CD8-positive, alpha-beta memory T cell (primary cell): ENCODE measurements at regions not wholly inside any gene's neighbourhood (a gene's known extent, or its start where the extent isn't known, plus 50 kb on each side); places are given as distances from the start of the nearest gene placed in this dataset.

Source experiments
- CTCF ChIA-PET: fragments of 350-600 bp; sonication (Branson Sonifier 250); formaldehyde crosslinking; loops from one replicate; lab custom pipeline; 2021; ENCODE audit warnings: antibody characterized with exemption; lab: Charles Lee
- POLR2A ChIA-PET: fragments of 350-600 bp; sonication (Branson Sonifier 250); formaldehyde crosslinking; loops from one replicate; lab custom pipeline; 2021; ENCODE audit warnings: antibody characterized with exemption; lab: Charles Lee
- DNase-seq, 5 donors: peaks; one replicate each; pipeline versions ENCODE4 v3.0.0 to v3.0.0-alpha.2; 2020 to 2022; ENCODE audit warnings: mixed read lengths in 1 of 5
- H3K27ac ChIP-seq: one replicate; pipeline ENCODE4 v1.7.0; 2013; ENCODE audit warnings: low read depth, mild to moderate bottlenecking, low read length, moderate library complexity
- H3K27me3 ChIP-seq: 2 replicates; pipeline ENCODE4 v1.7.0; 2013; ENCODE audit warnings: low read length, mild to moderate bottlenecking; ENCODE audit not compliant: insufficient read depth, poor library complexity, severe bottlenecking
- H3K36me3 ChIP-seq: 2 replicates; pipeline ENCODE4 v1.7.0; 2013; ENCODE audit warnings: mild to moderate bottlenecking, low read length, moderate library complexity; ENCODE audit not compliant: insufficient read depth
- H3K4me1 ChIP-seq: 2 replicates; pipeline ENCODE4 v1.7.0; 2013; ENCODE audit warnings: mild to moderate bottlenecking, low read length, moderate library complexity; ENCODE audit not compliant: insufficient read depth
- H3K4me3 ChIP-seq: 2 replicates; pipeline ENCODE4 v1.7.0; 2013; ENCODE audit warnings: mild to moderate bottlenecking, low read length
- H3K9me3 ChIP-seq: 2 replicates; pipeline ENCODE4 v1.7.0; 2013; ENCODE audit warnings: mild to moderate bottlenecking, low read length
- H3K27ac Mint-ChIP-seq, 8 donors: one replicate each; pipeline ENCODE4 v1.8.0; 2020 to 2021; ENCODE audit warnings: mixed read lengths in 8 of 8, mild to moderate bottlenecking in 6 of 8, inconsistent platforms in 3 of 8, moderate library complexity in 3 of 8
- H3K27me3 Mint-ChIP-seq, 2 donors: one replicate each; pipeline ENCODE4 v1.8.0; 2020 to 2021; ENCODE audit warnings: mixed read lengths in 2 of 2, mild to moderate bottlenecking in 1 of 2, moderate library complexity in 1 of 2
- H3K36me3 Mint-ChIP-seq, 3 donors: one replicate each; pipeline ENCODE4 v1.8.0; 2020 to 2021; ENCODE audit warnings: mixed read lengths in 3 of 3, inconsistent platforms in 1 of 3, mild to moderate bottlenecking in 1 of 3
- H3K4me1 Mint-ChIP-seq, 3 donors: one replicate each; pipeline ENCODE4 v1.8.0; 2020 to 2021; ENCODE audit warnings: mixed read lengths in 3 of 3, inconsistent platforms in 1 of 3, mild to moderate bottlenecking in 1 of 3
- H3K4me3 Mint-ChIP-seq, 7 donors: one replicate each; pipeline ENCODE4 v1.8.0; 2020 to 2021; ENCODE audit warnings: mixed read lengths in 7 of 7, mild to moderate bottlenecking in 6 of 7, moderate library complexity in 4 of 7, inconsistent platforms in 2 of 7
- H3K9me3 Mint-ChIP-seq, 5 donors: one replicate each; pipeline ENCODE4 v1.8.0; 2020 to 2022; ENCODE audit warnings: mixed read lengths in 5 of 5, mild to moderate bottlenecking in 3 of 5, moderate library complexity in 2 of 5, inconsistent platforms in 1 of 5

GRCh38 chrX:10042055-10042454, 74.9 kb downstream of the CLDN34 start:
- ChIA-PET CTCF (interaction anchor here (1.2 kb wide), 1 partner anchor 78 kb away, joined by 3 read pairs; no protein-coding TSS in a partner anchor), POLR2A (no interaction called here)
- H3K4me3 ChIP-seq = no peak overlapping the region
- H3K4me1 ChIP-seq = no peaks in the 10 kb centered on the region
- H3K27me3 Mint-ChIP-seq = peaks cover 0 to 3% of the 10 kb centered on the region in 2 donors
- no peaks in the 10 kb centered on the region for H3K4me1 Mint-ChIP-seq
- H3K27ac Mint-ChIP-seq = peak overlapping the region in 1 of 8 donors; percentile 88
- no peaks in the 10 kb centered on the region for H3K27me3 ChIP-seq
- H3K36me3 ChIP-seq = no peaks in the 10 kb centered on the region
- H3K9me3 ChIP-seq = no peaks in the 10 kb centered on the region
- DNase-seq = no peak
- H3K36me3 Mint-ChIP-seq = no peaks in the 10 kb centered on the region
- no peak overlapping the region for H3K4me3 Mint-ChIP-seq
- no peaks in the 10 kb centered on the region for H3K9me3 Mint-ChIP-seq
- no peak overlapping the region for H3K27ac ChIP-seq

- no peak for DNase-seq
- Mint-ChIP-seq H3K4me1 (no peaks in the 10 kb centered on the region), H3K27ac (peak overlapping the region in 1 of 8 donors; percentile 2), H3K36me3 (no peaks in the 10 kb centered on the region), H3K4me3 (no peak overlapping the region), H3K9me3 (no peaks in the 10 kb centered on the region), H3K27me3 (peaks cover 0 to 3% of the 10 kb centered on the region in 2 donors)
- no peaks in the 10 kb centered on the region for H3K4me1 ChIP-seq
- H3K27ac ChIP-seq = no peak overlapping the region
- H3K4me3 ChIP-seq = no peak overlapping the region
- CTCF ChIA-PET = no interaction called here
- H3K9me3 ChIP-seq = no peaks in the 10 kb centered on the region
- POLR2A ChIA-PET = no interaction called here
- no peaks in the 10 kb centered on the region for H3K36me3 ChIP-seq
- H3K27me3 ChIP-seq = no peaks in the 10 kb centered on the region
These were observed 76.2 kb downstream of the CLDN34 start for GRCh38 chrX:10043386-10043785.

- H3K9me3 ChIP-seq = no peaks in the 10 kb centered on the region
- H3K9me3 Mint-ChIP-seq = no peaks in the 10 kb centered on the region
- no peak overlapping the region for H3K27ac Mint-ChIP-seq
- CTCF ChIA-PET = no interaction called here
- H3K27ac ChIP-seq = no peak overlapping the region
- H3K36me3 Mint-ChIP-seq = no peaks in the 10 kb centered on the region
- POLR2A ChIA-PET = no interaction called here
- no peak overlapping the region for H3K4me3 Mint-ChIP-seq
- H3K4me3 ChIP-seq = no peak overlapping the region
- H3K27me3 Mint-ChIP-seq = peaks cover 0 to 3% of the 10 kb centered on the region in 2 donors
- H3K36me3 ChIP-seq = no peaks in the 10 kb centered on the region
- no peaks in the 10 kb centered on the region for H3K27me3 ChIP-seq
- no peaks in the 10 kb centered on the region for H3K4me1 ChIP-seq
- no peaks in the 10 kb centered on the region for H3K4me1 Mint-ChIP-seq
- DNase-seq = no peak
These were observed 76.9 kb downstream of the CLDN34 start for GRCh38 chrX:10044021-10044420.

- H3K36me3 Mint-ChIP-seq = no peaks in the 10 kb centered on the region
These were observed 78.3 kb downstream of the CLDN34 start for GRCh38 chrX:10045327-10046000.

GRCh38 chrX:10047133-10047532, 80.0 kb downstream of the CLDN34 start:
- H3K4me1 ChIP-seq = no peaks in the 10 kb centered on the region
- no peaks in the 10 kb centered on the region for H3K9me3 Mint-ChIP-seq
- no peak for DNase-seq
- no peak overlapping the region for H3K4me3 Mint-ChIP-seq
- peaks cover 0 to 16% (median 0%) of the 10 kb centered on the region in 3 donors for H3K4me1 Mint-ChIP-seq
- H3K27ac ChIP-seq = no peak overlapping the region
- no peak overlapping the region for H3K4me3 ChIP-seq
- no peaks in the 10 kb centered on the region for H3K36me3 ChIP-seq
- H3K36me3 Mint-ChIP-seq = no peaks in the 10 kb centered on the region
- H3K27ac Mint-ChIP-seq = no peak overlapping the region
- no peaks in the 10 kb centered on the region for H3K9me3 ChIP-seq
- peaks cover 0 to 3% of the 10 kb centered on the region in 2 donors for H3K27me3 Mint-ChIP-seq
- ChIA-PET CTCF (no interaction called here), POLR2A (no interaction called here)
- no peaks in the 10 kb centered on the region for H3K27me3 ChIP-seq

More at GRCh38 chrX:10045327-10046000, 78.3 kb downstream of the CLDN34 start:
- no peaks in the 10 kb centered on the region for H3K4me1 ChIP-seq
- no peak overlapping the region for H3K4me3 ChIP-seq
- H3K4me3 Mint-ChIP-seq = no peak overlapping the region
- peaks cover 0 to 4% (median 0%) of the 10 kb centered on the region in 3 donors for H3K4me1 Mint-ChIP-seq
- H3K27me3 Mint-ChIP-seq = peaks cover 0 to 3% of the 10 kb centered on the region in 2 donors
- H3K27ac ChIP-seq = no peak overlapping the region
- ChIA-PET POLR2A (no interaction called here), CTCF (no interaction called here)
- no peaks in the 10 kb centered on the region for H3K9me3 Mint-ChIP-seq
- H3K36me3 ChIP-seq = no peaks in the 10 kb centered on the region
- H3K27ac Mint-ChIP-seq = no peak overlapping the region
- H3K27me3 ChIP-seq = no peaks in the 10 kb centered on the region
- DNase-seq = no peak
- no peaks in the 10 kb centered on the region for H3K9me3 ChIP-seq

- CTCF ChIA-PET = no interaction called here
- Mint-ChIP-seq H3K36me3 (no peaks in the 10 kb centered on the region), H3K4me1 (peaks cover 0 to 19% (median 0%) of the 10 kb centered on the region in 3 donors)
These were observed 80.5 kb downstream of the CLDN34 start for GRCh38 chrX:10047631-10048030.

GRCh38 chrX:10048076-10048475, 80.9 kb downstream of the CLDN34 start:
- POLR2A ChIA-PET = no interaction called here

More at GRCh38 chrX:10047631-10048030, 80.5 kb downstream of the CLDN34 start:
- Histone ChIP-seq H3K27ac (no peak overlapping the region), H3K9me3 (no peaks in the 10 kb centered on the region), H3K4me3 (no peak overlapping the region), H3K4me1 (no peaks in the 10 kb centered on the region), H3K27me3 (no peaks in the 10 kb centered on the region), H3K36me3 (no peaks in the 10 kb centered on the region)
- POLR2A ChIA-PET = no interaction called here
- Mint-ChIP-seq H3K4me3 (no peak overlapping the region), H3K27ac (no peak overlapping the region), H3K27me3 (peaks cover 0 to 3% of the 10 kb centered on the region in 2 donors), H3K9me3 (no peaks in the 10 kb centered on the region)
- no peak for DNase-seq

GRCh38 chrX:10048707-10049106, 81.5 kb downstream of the CLDN34 start:
- H3K36me3 Mint-ChIP-seq = no peaks in the 10 kb centered on the region
- H3K4me1 Mint-ChIP-seq = peaks cover 0 to 19% (median 0%) of the 10 kb centered on the region in 3 donors
- no peaks in the 10 kb centered on the region for H3K9me3 ChIP-seq

More at GRCh38 chrX:10048076-10048475, 80.9 kb downstream of the CLDN34 start:
- Histone ChIP-seq H3K27me3 (no peaks in the 10 kb centered on the region), H3K9me3 (no peaks in the 10 kb centered on the region), H3K4me3 (no peak overlapping the region), H3K36me3 (no peaks in the 10 kb centered on the region), H3K4me1 (no peaks in the 10 kb centered on the region), H3K27ac (no peak overlapping the region)
- Mint-ChIP-seq H3K27me3 (peaks cover 0 to 3% of the 10 kb centered on the region in 2 donors), H3K9me3 (no peaks in the 10 kb centered on the region), H3K4me3 (no peak overlapping the region), H3K4me1 (peaks cover 0 to 19% (median 0%) of the 10 kb centered on the region in 3 donors), H3K27ac (no peak overlapping the region), H3K36me3 (no peaks in the 10 kb centered on the region)
- CTCF ChIA-PET = no interaction called here
- no peak for DNase-seq

More at GRCh38 chrX:10048707-10049106, 81.5 kb downstream of the CLDN34 start:
- DNase-seq = no peak
- H3K4me1 ChIP-seq = no peaks in the 10 kb centered on the region
- Mint-ChIP-seq H3K9me3 (no peaks in the 10 kb centered on the region), H3K4me3 (no peak overlapping the region), H3K27me3 (peaks cover 0 to 3% of the 10 kb centered on the region in 2 donors), H3K27ac (no peak overlapping the region)
- H3K36me3 ChIP-seq = no peaks in the 10 kb centered on the region
- CTCF ChIA-PET = no interaction called here
- POLR2A ChIA-PET = no interaction called here
- H3K27me3 ChIP-seq = no peaks in the 10 kb centered on the region
- H3K27ac ChIP-seq = no peak overlapping the region
- H3K4me3 ChIP-seq = no peak overlapping the region
